Endothelial cell of umbilical vein (primary cell): ENCODE measurements at regions not wholly inside any gene's neighbourhood (a gene's known extent, or its start where the extent isn't known, plus 50 kb on each side); places are given as distances from the start of the nearest gene placed in this dataset.
"Not testable (repeated sequence)": the region's sequence is repeated elsewhere in the genome, so short reads cannot be mapped to it uniquely, and the experiment has no call there.

Source experiments
- BruUV-seq: library from RNA; stranded (reverse); fragments of 400-500 nt; replicated peaks from 2 replicates; lab custom pipeline; 2021; lab: Mats Ljungman, UMichigan
- CTCF ChIA-PET: fragments of 300-600, 350-600 bp; sonication (Branson Sonifier 250); formaldehyde crosslinking; loops from one replicate; lab custom pipeline; 2021; ENCODE audit warnings: antibody characterized with exemption, inconsistent platforms; lab: Charles Lee
- POLR2A ChIA-PET: fragments of 300-600, 350-600 bp; sonication (Branson Sonifier 250); formaldehyde crosslinking; loops from one replicate; lab custom pipeline; 2021; ENCODE audit warnings: antibody characterized with exemption, inconsistent platforms; lab: Charles Lee
- DNase-seq: peaks from one replicate; pipeline ENCODE4 v3.0.0-alpha.2; 2011; ENCODE audit warnings: low read depth, low spot score
- FAIRE-seq: peaks from 2 replicates; lab custom pipeline; 2011; peaks lifted over from hg19 to GRCh38; lab: Jason Lieb, UNC
- H2AFZ ChIP-seq: 2 replicates; pipeline ENCODE4 v1.6.0; 2012; ENCODE audit warnings: low read depth, low read length, control low read depth, inconsistent platforms
- H3K27ac ChIP-seq: 2 replicates; pipeline ENCODE4 v1.5.1; 2011; ENCODE audit warnings: low read depth, mild to moderate bottlenecking, control low read depth, low read length, moderate library complexity; ENCODE audit not compliant: insufficient read depth
- H3K27me3 ChIP-seq, 2 experiments: 2 replicates each; pipeline versions ENCODE4 v1.6.0 to v1.6.1; 2011; ENCODE audit warnings: low read length in 2 of 2, mixed read lengths in 1 of 2; ENCODE audit not compliant: control insufficient read depth in 2 of 2, insufficient read depth in 2 of 2
- H3K36me3 ChIP-seq, 2 experiments: 2 replicates in 1 of 2; 3 replicates in 1 of 2; pipeline ENCODE4 v1.5.1; 2011; ENCODE audit warnings: low read length in 2 of 2, mild to moderate bottlenecking in 1 of 2, moderate library complexity in 1 of 2; ENCODE audit not compliant: control insufficient read depth in 2 of 2, insufficient read depth in 2 of 2; ENCODE audit errors: extremely low read depth in 1 of 2
- H3K4me1 ChIP-seq: 3 replicates; pipeline ENCODE4 v1.5.1; 2011; ENCODE audit warnings: mild to moderate bottlenecking, low read length; ENCODE audit not compliant: control insufficient read depth, insufficient read depth; ENCODE audit errors: extremely low read depth
- H3K4me2 ChIP-seq: 2 replicates; pipeline ENCODE4 v1.6.1; 2011; ENCODE audit warnings: low read length, control low read depth, mixed read lengths; ENCODE audit not compliant: insufficient read depth
- H3K4me3 ChIP-seq, 3 experiments: fragments of 200-600 bp in 1 of 3; sonication (generic), shearing (Covaris generic) in 1 of 3; replicated peaks in 1 of 3; 2 replicates each; pipeline ENCODE4 v1.5.1; 2011 to 2016; ENCODE audit warnings: control low read depth in 3 of 3, low read length in 3 of 3, mild to moderate bottlenecking in 2 of 3, inconsistent platforms in 1 of 3, low read depth in 1 of 3, moderate library complexity in 1 of 3; ENCODE audit not compliant: insufficient read depth in 1 of 3
- H3K79me2 ChIP-seq: 2 replicates; pipeline ENCODE4 v1.6.0; 2012; ENCODE audit warnings: low read length, inconsistent platforms; ENCODE audit not compliant: control insufficient read depth, insufficient read depth
- H3K9ac ChIP-seq: replicated peaks from 2 replicates; pipeline ENCODE3; 2011; ENCODE audit warnings: low read length, control low read depth; ENCODE audit not compliant: insufficient read depth; ENCODE audit errors: extremely low read depth
- H3K9me1 ChIP-seq: replicated peaks from 3 replicates; pipeline ENCODE4 v1.6.0; 2011; ENCODE audit warnings: mild to moderate bottlenecking, low read length; ENCODE audit not compliant: control insufficient read depth, insufficient read depth; ENCODE audit errors: extremely low read depth
- H3K9me3 ChIP-seq: replicated peaks from 2 replicates; pipeline ENCODE4 v1.5.1; 2012; ENCODE audit warnings: low read length, inconsistent platforms; ENCODE audit not compliant: control insufficient read depth, insufficient read depth
- H4K20me1 ChIP-seq: replicated peaks from 2 replicates; pipeline ENCODE3; 2011; ENCODE audit warnings: mild to moderate bottlenecking, low read length; ENCODE audit not compliant: control insufficient read depth, insufficient read depth; ENCODE audit errors: extremely low read depth
- JUN ChIP-seq: IDR thresholded peaks from 2 replicates; pipeline ENCODE4 v1.6.1; 2011; ENCODE audit warnings: borderline replicate concordance, low read depth; ENCODE audit not compliant: insufficient read length, insufficient read depth
- POLR2AphosphoS5 ChIP-seq: IDR thresholded peaks from 2 replicates; pipeline ENCODE4 v1.6.1; 2012; ENCODE audit warnings: low read depth, mild to moderate bottlenecking, control low read depth, low read length, moderate library complexity; ENCODE audit not compliant: insufficient read depth
- dilution Hi-C: fragments of 300-500 bp; cut with MboI; formaldehyde crosslinking; loops from one replicate; pipeline ENCODE4 v1.15.0; 2019; ENCODE audit warnings: low sequenced_read_pairs; ENCODE audit not compliant: extremely low pct_ligation_motif_present
- intact Hi-C: fragments of 100-400 bp; cut with micrococcal nuclease; formaldehyde crosslinking; loops from one replicate; pipeline ENCODE4 v1.10.0; 2022
- TF ChIP-seq, protein P1 (sequence below), 2 donors: IDR thresholded peaks; 1 replicate in 1 of 2; 2 replicates in 1 of 2; pipeline ENCODE4 v1.5.1; 2011; ENCODE audit warnings: low read length in 2 of 2, mild to moderate bottlenecking in 2 of 2, moderate library complexity in 2 of 2, control low read depth in 1 of 2, inconsistent platforms in 1 of 2, low read depth in 1 of 2; ENCODE audit not compliant: insufficient read depth in 1 of 2; ENCODE audit errors: extremely low read depth in 1 of 2
- TF ChIP-seq, protein P2 (sequence below): IDR thresholded peaks from 2 replicates; pipeline ENCODE4 v1.6.1; 2011; ENCODE audit not compliant: insufficient read depth, insufficient read length

DNA sequence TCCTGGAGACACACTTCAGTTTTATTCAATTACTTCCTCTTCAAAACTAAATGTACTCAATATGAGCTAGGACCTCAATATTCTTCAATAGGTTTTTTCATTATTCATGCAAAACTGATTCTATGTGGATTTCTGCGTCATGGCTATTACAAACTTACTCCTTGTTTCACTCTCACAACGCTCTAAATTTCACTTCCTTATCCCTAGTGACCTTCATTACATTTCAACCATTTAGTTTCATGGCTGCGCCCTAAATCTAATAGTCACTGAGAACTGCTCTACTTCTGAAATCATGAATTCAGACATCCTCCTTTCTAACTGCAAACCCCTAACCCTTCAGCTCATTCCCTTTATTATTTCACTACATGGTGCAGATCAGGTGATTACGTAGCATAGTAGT is 93.9 kb downstream of the SLC25A46 start:
- Histone ChIP-seq H3K9me1 (no peaks in the 10 kb centered on the region), H3K4me3 (no peak overlapping the region), H3K27ac (no peak overlapping the region), H4K20me1 (no peaks in the 10 kb centered on the region), H3K9me3 (no peaks in the 10 kb centered on the region), H3K9ac (no peak overlapping the region), H3K79me2 (no peaks in the 10 kb centered on the region), H2AFZ (no peak overlapping the region), H3K4me2 (no peak overlapping the region), H3K27me3 (no peaks in the 10 kb centered on the region), H3K36me3 (no peaks in the 10 kb centered on the region), H3K4me1 (no peaks in the 10 kb centered on the region)
- dilution Hi-C loops, result no loop called here
- no peak for TF ChIP-seq POLR2AphosphoS5
- TF ChIP-seq, protein P1, sequence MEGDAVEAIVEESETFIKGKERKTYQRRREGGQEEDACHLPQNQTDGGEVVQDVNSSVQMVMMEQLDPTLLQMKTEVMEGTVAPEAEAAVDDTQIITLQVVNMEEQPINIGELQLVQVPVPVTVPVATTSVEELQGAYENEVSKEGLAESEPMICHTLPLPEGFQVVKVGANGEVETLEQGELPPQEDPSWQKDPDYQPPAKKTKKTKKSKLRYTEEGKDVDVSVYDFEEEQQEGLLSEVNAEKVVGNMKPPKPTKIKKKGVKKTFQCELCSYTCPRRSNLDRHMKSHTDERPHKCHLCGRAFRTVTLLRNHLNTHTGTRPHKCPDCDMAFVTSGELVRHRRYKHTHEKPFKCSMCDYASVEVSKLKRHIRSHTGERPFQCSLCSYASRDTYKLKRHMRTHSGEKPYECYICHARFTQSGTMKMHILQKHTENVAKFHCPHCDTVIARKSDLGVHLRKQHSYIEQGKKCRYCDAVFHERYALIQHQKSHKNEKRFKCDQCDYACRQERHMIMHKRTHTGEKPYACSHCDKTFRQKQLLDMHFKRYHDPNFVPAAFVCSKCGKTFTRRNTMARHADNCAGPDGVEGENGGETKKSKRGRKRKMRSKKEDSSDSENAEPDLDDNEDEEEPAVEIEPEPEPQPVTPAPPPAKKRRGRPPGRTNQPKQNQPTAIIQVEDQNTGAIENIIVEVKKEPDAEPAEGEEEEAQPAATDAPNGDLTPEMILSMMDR (IDR thresholded peaks at IDR 0.05; ENCODE audit: extremely low read depth in 1 of 2, insufficient read depth in 1 of 2, low read depth in 1 of 2, low read length in 2 of 2), result no peak
- TF ChIP-seq JUN, result no peak
- TF ChIP-seq, protein P2, sequence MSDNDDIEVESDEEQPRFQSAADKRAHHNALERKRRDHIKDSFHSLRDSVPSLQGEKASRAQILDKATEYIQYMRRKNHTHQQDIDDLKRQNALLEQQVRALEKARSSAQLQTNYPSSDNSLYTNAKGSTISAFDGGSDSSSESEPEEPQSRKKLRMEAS, result no peak
- ChIA-PET CTCF (no interaction called here), POLR2A (no interaction called here)
- BruUV-seq, result no TSS peak
- FAIRE-seq (no peak), DNase-seq (no peak)
- intact Hi-C loops, result no loop called here

DNA sequence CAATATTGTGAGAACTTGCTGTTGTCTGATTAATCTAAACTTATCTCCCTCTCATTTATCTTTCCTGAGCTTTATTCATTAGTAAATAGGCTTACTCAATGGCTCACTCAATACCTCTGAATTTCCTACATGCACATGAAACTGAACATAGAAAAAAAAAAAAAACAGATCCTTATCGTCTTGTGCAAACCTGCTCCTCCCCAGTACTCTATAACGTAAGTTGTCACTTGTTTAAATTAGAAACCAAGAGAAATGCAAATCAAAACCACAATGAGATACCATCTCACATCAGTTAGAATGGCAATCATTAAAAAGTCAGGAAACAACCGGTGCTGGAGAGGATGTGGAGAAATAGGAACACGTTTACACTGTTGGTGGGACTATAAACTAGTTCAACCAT is 96.1 kb downstream of the SLC25A46 start:
- H3K79me2 ChIP-seq, BruUV-seq, POLR2A ChIA-PET, intact Hi-C loops, H3K27ac ChIP-seq, FAIRE-seq, H3K9ac ChIP-seq, H3K27me3 ChIP-seq, DNase-seq, dilution Hi-C loops, H3K4me3 ChIP-seq, H3K9me3 ChIP-seq, CTCF ChIA-PET, H3K9me1 ChIP-seq, H3K4me2 ChIP-seq, H2AFZ ChIP-seq, H4K20me1 ChIP-seq, H3K36me3 ChIP-seq, H3K4me1 ChIP-seq: not testable (repeated sequence)
